ENCODE measurements at regions not wholly inside any gene's neighbourhood (a gene's known extent, or its start where the extent isn't known, plus 50 kb on each side); places are given as distances from the start of the nearest gene placed in this dataset.

DNA sequence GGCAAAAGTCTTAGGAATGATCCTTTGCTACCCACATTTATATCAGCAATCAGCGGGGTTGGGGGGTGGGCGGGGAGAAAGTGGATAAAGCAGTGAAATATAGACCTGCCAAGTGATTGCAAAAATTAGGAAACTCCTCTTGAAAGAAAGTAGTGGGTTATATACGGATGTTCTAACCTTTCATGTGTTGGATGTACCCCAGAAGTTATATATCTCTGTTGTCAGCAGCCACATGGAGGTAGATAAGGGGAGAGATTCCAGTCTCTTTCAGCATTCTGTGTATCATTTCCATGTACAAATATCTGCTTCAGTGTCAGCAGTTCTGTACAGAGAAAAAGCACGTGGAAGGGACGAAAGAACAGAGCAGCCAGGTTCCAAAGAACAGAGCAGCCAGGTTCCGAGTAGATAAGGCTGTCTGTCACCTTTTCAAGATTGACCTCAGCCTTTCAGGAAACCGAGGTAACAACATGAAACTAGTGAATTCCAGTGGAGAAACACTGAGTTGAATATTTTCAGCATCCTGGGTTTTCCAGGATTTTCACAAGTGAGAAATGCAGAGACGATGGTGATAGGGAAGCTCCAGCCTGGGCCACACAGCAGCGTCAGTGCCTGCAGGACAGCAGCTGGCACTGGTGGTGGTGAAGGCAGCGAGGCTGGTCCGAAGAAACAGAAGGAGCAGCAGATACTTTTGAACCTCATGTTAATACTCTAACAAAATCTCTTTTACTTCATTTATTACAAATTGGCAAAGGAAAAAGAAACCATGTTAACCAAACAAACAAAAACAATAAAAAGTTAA is 212.3 kb downstream of the C7orf25 start:
- no peak overlapping the region for H3K27ac ChIP-seq (ENCODE audit: low read depth in 2 of 2, low read length in 1 of 2)
- CTCF ChIA-PET: interaction anchor here (1.6 kb wide), 1 partner anchor 50 kb away, joined by 3 read pairs; no protein-coding TSS in a partner anchor
- no peak overlapping the region for H3K9ac ChIP-seq
- H3K27me3 ChIP-seq (ENCODE audit: insufficient read depth): peaks cover 15% of the 10 kb centered on the region; the same call in 1 of the 2 replicates
- H3K4me2 ChIP-seq: no peak overlapping the region; the same call in 1 of the 2 replicates
- no peaks in the 10 kb centered on the region for H3K9me3 ChIP-seq
- POLR2A ChIA-PET: no interaction called here
- no peaks in the 10 kb centered on the region for H3K79me2 ChIP-seq (ENCODE audit: insufficient read depth)
- no peaks in the 10 kb centered on the region for H3F3A ChIP-seq (replicated peaks; ENCODE audit: insufficient read depth)
- no peaks in the 10 kb centered on the region for H3K9me2 ChIP-seq
- no peak for TF ChIP-seq MEF2A (IDR thresholded peaks at IDR 0.05; ENCODE audit: borderline replicate concordance, low read depth)
- TF ChIP-seq SIN3A (IDR thresholded peaks at IDR 0.05; ENCODE audit: borderline replicate concordance, low read depth, low read length): no peak
- TF ChIP-seq, protein P1, sequence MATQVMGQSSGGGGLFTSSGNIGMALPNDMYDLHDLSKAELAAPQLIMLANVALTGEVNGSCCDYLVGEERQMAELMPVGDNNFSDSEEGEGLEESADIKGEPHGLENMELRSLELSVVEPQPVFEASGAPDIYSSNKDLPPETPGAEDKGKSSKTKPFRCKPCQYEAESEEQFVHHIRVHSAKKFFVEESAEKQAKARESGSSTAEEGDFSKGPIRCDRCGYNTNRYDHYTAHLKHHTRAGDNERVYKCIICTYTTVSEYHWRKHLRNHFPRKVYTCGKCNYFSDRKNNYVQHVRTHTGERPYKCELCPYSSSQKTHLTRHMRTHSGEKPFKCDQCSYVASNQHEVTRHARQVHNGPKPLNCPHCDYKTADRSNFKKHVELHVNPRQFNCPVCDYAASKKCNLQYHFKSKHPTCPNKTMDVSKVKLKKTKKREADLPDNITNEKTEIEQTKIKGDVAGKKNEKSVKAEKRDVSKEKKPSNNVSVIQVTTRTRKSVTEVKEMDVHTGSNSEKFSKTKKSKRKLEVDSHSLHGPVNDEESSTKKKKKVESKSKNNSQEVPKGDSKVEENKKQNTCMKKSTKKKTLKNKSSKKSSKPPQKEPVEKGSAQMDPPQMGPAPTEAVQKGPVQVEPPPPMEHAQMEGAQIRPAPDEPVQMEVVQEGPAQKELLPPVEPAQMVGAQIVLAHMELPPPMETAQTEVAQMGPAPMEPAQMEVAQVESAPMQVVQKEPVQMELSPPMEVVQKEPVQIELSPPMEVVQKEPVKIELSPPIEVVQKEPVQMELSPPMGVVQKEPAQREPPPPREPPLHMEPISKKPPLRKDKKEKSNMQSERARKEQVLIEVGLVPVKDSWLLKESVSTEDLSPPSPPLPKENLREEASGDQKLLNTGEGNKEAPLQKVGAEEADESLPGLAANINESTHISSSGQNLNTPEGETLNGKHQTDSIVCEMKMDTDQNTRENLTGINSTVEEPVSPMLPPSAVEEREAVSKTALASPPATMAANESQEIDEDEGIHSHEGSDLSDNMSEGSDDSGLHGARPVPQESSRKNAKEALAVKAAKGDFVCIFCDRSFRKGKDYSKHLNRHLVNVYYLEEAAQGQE (IDR thresholded peaks at IDR 0.05; ENCODE audit: low read depth, low read length): no peak
- TF ChIP-seq SMC3 (IDR thresholded peaks at IDR 0.05; ENCODE audit: low read depth, low read length): no peak
- TF ChIP-seq CHD2 (IDR thresholded peaks at IDR 0.05; ENCODE audit: low read length, partially characterized antibody): no peak
- no peak for TF ChIP-seq FOXJ3 (CRISPR knock-in tag; IDR thresholded peaks at IDR 0.05)
- no peak for TF ChIP-seq FOXM1 (IDR thresholded peaks at IDR 0.05; ENCODE audit: low read depth)
- no peak for TF ChIP-seq GATA2 (CRISPR knock-in tag; IDR thresholded peaks at IDR 0.05)
- TF ChIP-seq, protein P2, sequence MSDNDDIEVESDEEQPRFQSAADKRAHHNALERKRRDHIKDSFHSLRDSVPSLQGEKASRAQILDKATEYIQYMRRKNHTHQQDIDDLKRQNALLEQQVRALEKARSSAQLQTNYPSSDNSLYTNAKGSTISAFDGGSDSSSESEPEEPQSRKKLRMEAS (IDR thresholded peaks at IDR 0.05; ENCODE audit: low read depth): no peak
- no peak for TF ChIP-seq MXI1 (IDR thresholded peaks at IDR 0.05; ENCODE audit: low read depth, low read length)
- TF ChIP-seq EZH2phosphoT487 (IDR thresholded peaks at IDR 0.05; ENCODE audit: borderline replicate concordance, low read depth): no peak
- no peak for TF ChIP-seq POLR2AphosphoS5 (IDR thresholded peaks at IDR 0.05; ENCODE audit: low read depth, low read length)
- TF ChIP-seq FOSL2 (IDR thresholded peaks at IDR 0.05; ENCODE audit: borderline replicate concordance, low read depth): no peak
- TF ChIP-seq TCF12 (IDR thresholded peaks at IDR 0.05): no peak
- TF ChIP-seq, protein P3, sequence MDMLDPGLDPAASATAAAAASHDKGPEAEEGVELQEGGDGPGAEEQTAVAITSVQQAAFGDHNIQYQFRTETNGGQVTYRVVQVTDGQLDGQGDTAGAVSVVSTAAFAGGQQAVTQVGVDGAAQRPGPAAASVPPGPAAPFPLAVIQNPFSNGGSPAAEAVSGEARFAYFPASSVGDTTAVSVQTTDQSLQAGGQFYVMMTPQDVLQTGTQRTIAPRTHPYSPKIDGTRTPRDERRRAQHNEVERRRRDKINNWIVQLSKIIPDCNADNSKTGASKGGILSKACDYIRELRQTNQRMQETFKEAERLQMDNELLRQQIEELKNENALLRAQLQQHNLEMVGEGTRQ (IDR thresholded peaks at IDR 0.05; ENCODE audit: borderline replicate concordance, low read depth, low read length): no peak
- TF ChIP-seq TEAD4 (IDR thresholded peaks at IDR 0.05; ENCODE audit: borderline replicate concordance, insufficient read depth): no peak
- TF ChIP-seq, protein P4, sequence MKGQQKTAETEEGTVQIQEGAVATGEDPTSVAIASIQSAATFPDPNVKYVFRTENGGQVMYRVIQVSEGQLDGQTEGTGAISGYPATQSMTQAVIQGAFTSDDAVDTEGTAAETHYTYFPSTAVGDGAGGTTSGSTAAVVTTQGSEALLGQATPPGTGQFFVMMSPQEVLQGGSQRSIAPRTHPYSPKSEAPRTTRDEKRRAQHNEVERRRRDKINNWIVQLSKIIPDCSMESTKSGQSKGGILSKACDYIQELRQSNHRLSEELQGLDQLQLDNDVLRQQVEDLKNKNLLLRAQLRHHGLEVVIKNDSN (IDR thresholded peaks at IDR 0.05; ENCODE audit: borderline replicate concordance, low read depth): no peak
- no peaks in the 10 kb centered on the region for H3K36me3 ChIP-seq (replicated peaks in 1 of 2; ENCODE audit: control insufficient read depth in 1 of 2, insufficient read depth in 2 of 2, low read length in 1 of 2)
- H3K4me1 ChIP-seq (ENCODE audit: control insufficient read depth in 1 of 2, insufficient read depth in 2 of 2, low read depth in 1 of 2, low read length in 1 of 2): no peaks in the 10 kb centered on the region
- DNase-seq: no peak
- no peak overlapping the region for H3K4me3 ChIP-seq (ENCODE audit: low read depth in 2 of 2, low read length in 1 of 2)
- no peak overlapping the region for H2AFZ ChIP-seq (ENCODE audit: low read depth)
- H4K20me1 ChIP-seq (ENCODE audit: insufficient read depth): no peaks in the 10 kb centered on the region
- WGBS (ENCODE audit: low lambda C conversion rate): 2% methylated on average over 11 of the region's 11 CpGs

Measured in SK-N-SH (cell line).